ENCODE measurements at regions not wholly inside any gene's neighbourhood (a gene's known extent, or its start where the extent isn't known, plus 50 kb on each side); places are given as distances from the start of the nearest gene placed in this dataset.

- H3K4me3 ChIP-seq (replicated peaks; ENCODE audit: low read depth, low read length): no peak overlapping the region
- DNase-seq (ENCODE audit: low read depth): no peak
- TF ChIP-seq CTCF (IDR thresholded peaks at IDR 0.05; ENCODE audit: low read length, missing control alignments): no peak
Observed at GRCh38 chr10:36050763-36051499, 408.8 kb upstream of the FZD8 start.

GRCh38 chr10:36048780-36049179, 406.7 kb upstream of the FZD8 start:
- DNase-seq (ENCODE audit: low read depth): no peak
- H3K4me3 ChIP-seq (replicated peaks; ENCODE audit: low read depth, low read length): no peak overlapping the region
- no peak for TF ChIP-seq CTCF (IDR thresholded peaks at IDR 0.05; ENCODE audit: low read length, missing control alignments)

- DNase-seq (ENCODE audit: low read depth): no peak
Observed at GRCh38 chr10:36048236-36048635, 406.1 kb upstream of the FZD8 start.

GRCh38 chr10:36042135-36042534, 400.0 kb upstream of the FZD8 start:
- TF ChIP-seq CTCF (IDR thresholded peaks at IDR 0.05; ENCODE audit: low read length, missing control alignments): no peak
- no peak overlapping the region for H3K4me3 ChIP-seq (replicated peaks; ENCODE audit: low read depth, low read length)
- DNase-seq (ENCODE audit: low read depth): no peak

More at GRCh38 chr10:36048236-36048635, 406.1 kb upstream of the FZD8 start:
- no peak overlapping the region for H3K4me3 ChIP-seq (replicated peaks; ENCODE audit: low read depth, low read length)
- TF ChIP-seq CTCF (IDR thresholded peaks at IDR 0.05; ENCODE audit: low read length, missing control alignments): no peak

GRCh38 chr10:36038316-36038955, 396.3 kb upstream of the FZD8 start:
- no peak overlapping the region for H3K4me3 ChIP-seq (replicated peaks; ENCODE audit: low read depth, low read length)
- no peak for DNase-seq (ENCODE audit: low read depth)
- no peak for TF ChIP-seq CTCF (IDR thresholded peaks at IDR 0.05; ENCODE audit: low read length, missing control alignments)

GRCh38 chr10:36036137-36036536, 394.0 kb upstream of the FZD8 start:
- no peak for DNase-seq (ENCODE audit: low read depth)
- H3K4me3 ChIP-seq (replicated peaks; ENCODE audit: low read depth, low read length): no peak overlapping the region
- no peak for TF ChIP-seq CTCF (IDR thresholded peaks at IDR 0.05; ENCODE audit: low read length, missing control alignments)
